ENCODE measurements at regions not wholly inside any gene's neighbourhood (a gene's known extent, or its start where the extent isn't known, plus 50 kb on each side); places are given as distances from the start of the nearest gene placed in this dataset.

DNA sequence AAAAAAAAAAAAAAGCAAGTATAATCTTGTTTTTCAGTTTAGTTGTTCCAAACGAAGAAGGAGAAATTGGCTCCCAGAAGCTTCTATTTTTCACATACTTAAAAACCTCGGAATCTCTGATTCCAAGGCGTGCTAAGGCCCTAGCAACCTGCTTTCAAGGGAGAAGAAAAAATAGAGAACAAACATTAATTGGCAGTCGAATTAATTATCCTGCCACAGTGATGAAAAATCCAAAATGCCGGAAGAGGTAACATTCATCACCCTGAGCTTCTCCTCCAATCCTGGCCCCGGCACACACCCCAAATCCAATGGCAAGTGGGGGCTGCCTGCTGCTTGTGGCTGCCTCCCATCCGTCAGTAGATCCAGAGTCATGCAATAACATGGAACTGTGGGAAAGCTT, 250.2 kb upstream of the CHAC2 start:
- no peak for TF ChIP-seq EP300 (IDR thresholded peaks at IDR 0.05)
- TF ChIP-seq, protein P1, sequence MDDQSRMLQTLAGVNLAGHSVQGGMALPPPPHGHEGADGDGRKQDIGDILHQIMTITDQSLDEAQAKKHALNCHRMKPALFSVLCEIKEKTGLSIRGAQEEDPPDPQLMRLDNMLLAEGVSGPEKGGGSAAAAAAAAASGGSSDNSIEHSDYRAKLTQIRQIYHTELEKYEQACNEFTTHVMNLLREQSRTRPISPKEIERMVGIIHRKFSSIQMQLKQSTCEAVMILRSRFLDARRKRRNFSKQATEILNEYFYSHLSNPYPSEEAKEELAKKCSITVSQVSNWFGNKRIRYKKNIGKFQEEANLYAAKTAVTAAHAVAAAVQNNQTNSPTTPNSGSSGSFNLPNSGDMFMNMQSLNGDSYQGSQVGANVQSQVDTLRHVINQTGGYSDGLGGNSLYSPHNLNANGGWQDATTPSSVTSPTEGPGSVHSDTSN (IDR thresholded peaks at IDR 0.05) = no peak
- TF ChIP-seq, protein P2, sequence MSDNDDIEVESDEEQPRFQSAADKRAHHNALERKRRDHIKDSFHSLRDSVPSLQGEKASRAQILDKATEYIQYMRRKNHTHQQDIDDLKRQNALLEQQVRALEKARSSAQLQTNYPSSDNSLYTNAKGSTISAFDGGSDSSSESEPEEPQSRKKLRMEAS (IDR thresholded peaks at IDR 0.05) = no peak
- TF ChIP-seq, protein P3, sequence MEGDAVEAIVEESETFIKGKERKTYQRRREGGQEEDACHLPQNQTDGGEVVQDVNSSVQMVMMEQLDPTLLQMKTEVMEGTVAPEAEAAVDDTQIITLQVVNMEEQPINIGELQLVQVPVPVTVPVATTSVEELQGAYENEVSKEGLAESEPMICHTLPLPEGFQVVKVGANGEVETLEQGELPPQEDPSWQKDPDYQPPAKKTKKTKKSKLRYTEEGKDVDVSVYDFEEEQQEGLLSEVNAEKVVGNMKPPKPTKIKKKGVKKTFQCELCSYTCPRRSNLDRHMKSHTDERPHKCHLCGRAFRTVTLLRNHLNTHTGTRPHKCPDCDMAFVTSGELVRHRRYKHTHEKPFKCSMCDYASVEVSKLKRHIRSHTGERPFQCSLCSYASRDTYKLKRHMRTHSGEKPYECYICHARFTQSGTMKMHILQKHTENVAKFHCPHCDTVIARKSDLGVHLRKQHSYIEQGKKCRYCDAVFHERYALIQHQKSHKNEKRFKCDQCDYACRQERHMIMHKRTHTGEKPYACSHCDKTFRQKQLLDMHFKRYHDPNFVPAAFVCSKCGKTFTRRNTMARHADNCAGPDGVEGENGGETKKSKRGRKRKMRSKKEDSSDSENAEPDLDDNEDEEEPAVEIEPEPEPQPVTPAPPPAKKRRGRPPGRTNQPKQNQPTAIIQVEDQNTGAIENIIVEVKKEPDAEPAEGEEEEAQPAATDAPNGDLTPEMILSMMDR (IDR thresholded peaks at IDR 0.05) = no peak
- TF ChIP-seq, protein P4, sequence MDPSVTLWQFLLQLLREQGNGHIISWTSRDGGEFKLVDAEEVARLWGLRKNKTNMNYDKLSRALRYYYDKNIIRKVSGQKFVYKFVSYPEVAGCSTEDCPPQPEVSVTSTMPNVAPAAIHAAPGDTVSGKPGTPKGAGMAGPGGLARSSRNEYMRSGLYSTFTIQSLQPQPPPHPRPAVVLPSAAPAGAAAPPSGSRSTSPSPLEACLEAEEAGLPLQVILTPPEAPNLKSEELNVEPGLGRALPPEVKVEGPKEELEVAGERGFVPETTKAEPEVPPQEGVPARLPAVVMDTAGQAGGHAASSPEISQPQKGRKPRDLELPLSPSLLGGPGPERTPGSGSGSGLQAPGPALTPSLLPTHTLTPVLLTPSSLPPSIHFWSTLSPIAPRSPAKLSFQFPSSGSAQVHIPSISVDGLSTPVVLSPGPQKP (IDR thresholded peaks at IDR 0.05; ENCODE audit: low read depth, low read length) = no peak
- TF ChIP-seq, protein P5, sequence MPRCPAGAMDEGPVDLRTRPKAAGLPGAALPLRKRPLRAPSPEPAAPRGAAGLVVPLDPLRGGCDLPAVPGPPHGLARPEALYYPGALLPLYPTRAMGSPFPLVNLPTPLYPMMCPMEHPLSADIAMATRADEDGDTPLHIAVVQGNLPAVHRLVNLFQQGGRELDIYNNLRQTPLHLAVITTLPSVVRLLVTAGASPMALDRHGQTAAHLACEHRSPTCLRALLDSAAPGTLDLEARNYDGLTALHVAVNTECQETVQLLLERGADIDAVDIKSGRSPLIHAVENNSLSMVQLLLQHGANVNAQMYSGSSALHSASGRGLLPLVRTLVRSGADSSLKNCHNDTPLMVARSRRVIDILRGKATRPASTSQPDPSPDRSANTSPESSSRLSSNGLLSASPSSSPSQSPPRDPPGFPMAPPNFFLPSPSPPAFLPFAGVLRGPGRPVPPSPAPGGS (IDR thresholded peaks at IDR 0.05) = no peak

Data from A549 (cell line).